SK-N-SH treated with all-trans-retinoic acid at 6 μM for 48 hours (cell line): ENCODE measurements at regions not wholly inside any gene's neighbourhood (a gene's known extent, or its start where the extent isn't known, plus 50 kb on each side); places are given as distances from the start of the nearest gene placed in this dataset.

Experiments used
- ARNTL ChIP-seq: fragments of 450-650 bp; formaldehyde crosslinking; IDR thresholded peaks from 2 replicates; pipeline ENCODE4 v1.5.0; 2020; ENCODE audit warnings: low read depth, mild to moderate bottlenecking, moderate library complexity, borderline replicate concordance
- ESRRG ChIP-seq: fragments of 250-450 bp; sonication (Bioruptor Pico); IDR thresholded peaks from 2 replicates; pipeline ENCODE4 v1.6.1; 2021; ENCODE audit warnings: mild to moderate bottlenecking
- GLIS3 ChIP-seq: fragments of 250-450 bp; sonication (Bioruptor Pico); IDR thresholded peaks from 2 replicates; pipeline ENCODE4 v1.5.0; 2020; ENCODE audit warnings: mild to moderate bottlenecking, moderate library complexity
- ISL1 ChIP-seq: fragments of 250-450 bp; sonication (Bioruptor Pico); IDR thresholded peaks from 2 replicates; pipeline ENCODE4 v2.1.2; 2022; ENCODE audit warnings: mild to moderate bottlenecking, moderate library complexity
- OSR1 ChIP-seq: fragments of 250-450 bp; sonication (Bioruptor Pico); IDR thresholded peaks from 2 replicates; pipeline ENCODE4 v1.8.0; 2022; ENCODE audit warnings: moderate library complexity, mild to moderate bottlenecking, inconsistent platforms
- RARB ChIP-seq: fragments of 250-450 bp; sonication (Bioruptor Pico); IDR thresholded peaks from 2 replicates; pipeline ENCODE4 v1.8.0; 2021; ENCODE audit warnings: mild to moderate bottlenecking, moderate library complexity
- ZFP30 ChIP-seq: fragments of 450-650 bp; formaldehyde crosslinking; IDR thresholded peaks from 2 replicates; pipeline ENCODE4 v1.5.0; 2022; ENCODE audit warnings: mild to moderate bottlenecking, moderate library complexity
- ZNF565 ChIP-seq: fragments of 450-650 bp; formaldehyde crosslinking; conservative IDR thresholded peaks from 2 replicates; pipeline ENCODE4 v1.5.0; 2020; ENCODE audit warnings: low read depth, mild to moderate bottlenecking, moderate library complexity
- TF ChIP-seq, protein P1 (sequence below): fragments of 250-450 bp; sonication (Bioruptor Pico); IDR thresholded peaks from 2 replicates; pipeline ENCODE4 v1.8.0; 2020; ENCODE audit warnings: mild to moderate bottlenecking, moderate library complexity, borderline replicate concordance
- TF ChIP-seq, protein P2 (sequence below): fragments of 250-450 bp; sonication (Bioruptor Pico); IDR thresholded peaks from 2 replicates; pipeline ENCODE4 v1.5.1; 2020; ENCODE audit warnings: low read depth, mild to moderate bottlenecking, moderate library complexity

DNA sequence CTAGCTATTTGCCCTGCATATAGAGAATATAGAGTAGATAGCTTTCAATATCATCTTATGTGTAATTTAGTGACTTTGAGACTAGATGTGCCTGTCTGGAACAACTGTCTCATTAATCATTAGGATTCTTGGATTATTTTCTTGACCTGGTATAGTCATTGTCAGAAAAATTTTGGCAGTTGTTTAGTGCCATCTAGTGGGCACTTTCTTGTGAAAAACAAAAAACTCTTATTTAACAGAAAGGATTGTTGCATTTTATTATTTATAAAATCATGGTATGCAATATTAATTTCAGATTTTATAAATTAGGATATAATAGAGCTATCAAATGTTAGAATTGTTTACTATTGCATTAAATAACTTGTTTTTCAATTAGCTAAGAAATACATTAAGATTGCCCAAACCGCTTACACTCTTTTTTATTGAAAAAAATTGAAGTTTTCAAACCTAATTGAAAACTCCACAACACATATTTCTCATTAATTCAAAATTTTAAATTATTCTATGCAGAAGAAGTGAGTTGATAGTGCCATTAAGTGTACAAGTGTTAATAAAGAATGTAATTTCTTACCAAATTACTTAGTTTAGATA, 80.3 kb downstream of the DYNAP start:
- no peak for TF ChIP-seq RARB (CRISPR knock-in tag)
- TF ChIP-seq ESRRG, result no peak
- no peak for TF ChIP-seq OSR1
- no peak for TF ChIP-seq ARNTL (CRISPR knock-in tag)
- no peak for TF ChIP-seq ZFP30
- TF ChIP-seq, protein P1, sequence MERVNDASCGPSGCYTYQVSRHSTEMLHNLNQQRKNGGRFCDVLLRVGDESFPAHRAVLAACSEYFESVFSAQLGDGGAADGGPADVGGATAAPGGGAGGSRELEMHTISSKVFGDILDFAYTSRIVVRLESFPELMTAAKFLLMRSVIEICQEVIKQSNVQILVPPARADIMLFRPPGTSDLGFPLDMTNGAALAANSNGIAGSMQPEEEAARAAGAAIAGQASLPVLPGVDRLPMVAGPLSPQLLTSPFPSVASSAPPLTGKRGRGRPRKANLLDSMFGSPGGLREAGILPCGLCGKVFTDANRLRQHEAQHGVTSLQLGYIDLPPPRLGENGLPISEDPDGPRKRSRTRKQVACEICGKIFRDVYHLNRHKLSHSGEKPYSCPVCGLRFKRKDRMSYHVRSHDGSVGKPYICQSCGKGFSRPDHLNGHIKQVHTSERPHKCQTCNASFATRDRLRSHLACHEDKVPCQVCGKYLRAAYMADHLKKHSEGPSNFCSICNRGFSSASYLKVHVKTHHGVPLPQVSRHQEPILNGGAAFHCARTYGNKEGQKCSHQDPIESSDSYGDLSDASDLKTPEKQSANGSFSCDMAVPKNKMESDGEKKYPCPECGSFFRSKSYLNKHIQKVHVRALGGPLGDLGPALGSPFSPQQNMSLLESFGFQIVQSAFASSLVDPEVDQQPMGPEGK, result no peak
- TF ChIP-seq ISL1, result no peak
- TF ChIP-seq GLIS3 (CRISPR knock-in tag), result no peak
- no peak for TF ChIP-seq ZNF565 (CRISPR knock-in tag)
- TF ChIP-seq, protein P2, sequence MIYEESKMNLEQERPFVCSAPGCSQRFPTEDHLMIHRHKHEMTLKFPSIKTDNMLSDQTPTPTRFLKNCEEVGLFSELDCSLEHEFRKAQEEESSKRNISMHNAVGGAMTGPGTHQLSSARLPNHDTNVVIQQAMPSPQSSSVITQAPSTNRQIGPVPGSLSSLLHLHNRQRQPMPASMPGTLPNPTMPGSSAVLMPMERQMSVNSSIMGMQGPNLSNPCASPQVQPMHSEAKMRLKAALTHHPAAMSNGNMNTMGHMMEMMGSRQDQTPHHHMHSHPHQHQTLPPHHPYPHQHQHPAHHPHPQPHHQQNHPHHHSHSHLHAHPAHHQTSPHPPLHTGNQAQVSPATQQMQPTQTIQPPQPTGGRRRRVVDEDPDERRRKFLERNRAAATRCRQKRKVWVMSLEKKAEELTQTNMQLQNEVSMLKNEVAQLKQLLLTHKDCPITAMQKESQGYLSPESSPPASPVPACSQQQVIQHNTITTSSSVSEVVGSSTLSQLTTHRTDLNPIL (CRISPR knock-in tag), result no peak
